Choroid plexus epithelial cell (primary cell): ENCODE measurements at regions not wholly inside any gene's neighbourhood (a gene's known extent, or its start where the extent isn't known, plus 50 kb on each side); places are given as distances from the start of the nearest gene placed in this dataset.

ENCODE experiments used
- DNase-seq: peaks from one replicate; pipeline ENCODE4 v3.0.0-alpha.2; 2010; ENCODE audit warnings: low read depth
- H3K4me3 ChIP-seq: 2 replicates; pipeline ENCODE4 v1.5.1; 2011; ENCODE audit warnings: low read depth, mild to moderate bottlenecking, control low read depth, low read length, moderate library complexity
- TF ChIP-seq, protein P1 (sequence below): conservative IDR thresholded peaks from 2 replicates; pipeline ENCODE4 v1.5.1; 2011; ENCODE audit warnings: low read depth, mild to moderate bottlenecking, control low read depth, inconsistent platforms, low read length, moderate library complexity

DNA sequence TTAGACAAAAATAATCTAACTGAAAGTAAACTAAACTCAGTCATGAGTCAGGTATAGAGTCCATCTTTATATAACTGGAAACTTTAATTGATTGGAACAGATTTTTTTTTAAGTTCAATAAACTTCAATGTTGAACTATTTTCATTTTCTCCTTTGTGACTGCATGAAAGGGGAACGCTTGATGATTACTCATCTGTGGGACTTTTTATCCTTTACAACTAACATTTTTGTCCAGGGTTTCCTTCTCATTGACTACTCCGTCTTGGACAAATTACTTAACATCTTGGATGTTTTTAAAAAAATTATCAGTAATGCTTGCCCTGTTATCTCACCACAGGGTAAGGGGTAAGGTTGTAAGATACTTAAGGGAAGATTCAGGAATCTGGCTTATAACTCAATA is 1658.4 kb downstream of the MAT2B start:
- DNase-seq: no peak
- no peak overlapping the region for H3K4me3 ChIP-seq
- TF ChIP-seq, protein P1, sequence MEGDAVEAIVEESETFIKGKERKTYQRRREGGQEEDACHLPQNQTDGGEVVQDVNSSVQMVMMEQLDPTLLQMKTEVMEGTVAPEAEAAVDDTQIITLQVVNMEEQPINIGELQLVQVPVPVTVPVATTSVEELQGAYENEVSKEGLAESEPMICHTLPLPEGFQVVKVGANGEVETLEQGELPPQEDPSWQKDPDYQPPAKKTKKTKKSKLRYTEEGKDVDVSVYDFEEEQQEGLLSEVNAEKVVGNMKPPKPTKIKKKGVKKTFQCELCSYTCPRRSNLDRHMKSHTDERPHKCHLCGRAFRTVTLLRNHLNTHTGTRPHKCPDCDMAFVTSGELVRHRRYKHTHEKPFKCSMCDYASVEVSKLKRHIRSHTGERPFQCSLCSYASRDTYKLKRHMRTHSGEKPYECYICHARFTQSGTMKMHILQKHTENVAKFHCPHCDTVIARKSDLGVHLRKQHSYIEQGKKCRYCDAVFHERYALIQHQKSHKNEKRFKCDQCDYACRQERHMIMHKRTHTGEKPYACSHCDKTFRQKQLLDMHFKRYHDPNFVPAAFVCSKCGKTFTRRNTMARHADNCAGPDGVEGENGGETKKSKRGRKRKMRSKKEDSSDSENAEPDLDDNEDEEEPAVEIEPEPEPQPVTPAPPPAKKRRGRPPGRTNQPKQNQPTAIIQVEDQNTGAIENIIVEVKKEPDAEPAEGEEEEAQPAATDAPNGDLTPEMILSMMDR: no peak

- no peak for DNase-seq
- H3K4me3 ChIP-seq: no peak overlapping the region
- TF ChIP-seq, protein P1: no peak
Measured at GRCh38 chr5:165173651-165174050, 1668.2 kb downstream of the MAT2B start.

GRCh38 chr5:165175041-165175440 is 1669.6 kb downstream of the MAT2B start:
- DNase-seq: no peak
- H3K4me3 ChIP-seq: no peak overlapping the region
- TF ChIP-seq, protein P1: no peak

- no peak overlapping the region for H3K4me3 ChIP-seq
- TF ChIP-seq, protein P1: no peak
- DNase-seq: no peak
Measured at GRCh38 chr5:165184183-165184582, 1678.8 kb downstream of the MAT2B start.

- TF ChIP-seq, protein P1: no peak
- no peak overlapping the region for H3K4me3 ChIP-seq
- no peak for DNase-seq
Measured at GRCh38 chr5:165185716-165186115, 1680.3 kb downstream of the MAT2B start.

GRCh38 chr5:165187815-165188214 is 1682.4 kb downstream of the MAT2B start:
- DNase-seq: no peak
- TF ChIP-seq, protein P1: no peak
- H3K4me3 ChIP-seq: no peak overlapping the region

- H3K4me3 ChIP-seq: no peak overlapping the region
- TF ChIP-seq, protein P1: no peak
- DNase-seq: no peak
Measured at GRCh38 chr5:165188556-165189175, 1683.2 kb downstream of the MAT2B start.
